Gastroesophageal sphincter (tissue), 3 donors: ENCODE measurements at regions not wholly inside any gene's neighbourhood (a gene's known extent, or its start where the extent isn't known, plus 50 kb on each side); places are given as distances from the start of the nearest gene placed in this dataset.

ENCODE experiments used
- EP300 ChIP-seq: sonication (generic); formaldehyde crosslinking; IDR thresholded peaks from one replicate; pipeline ENCODE4 v1.6.1; 2017; ENCODE audit warnings: antibody characterized with exemption, mild to moderate bottlenecking
- POLR2A ChIP-seq, 2 donors: fragments of 450-650 bp; IDR thresholded peaks; one replicate each; pipeline ENCODE4 v1.6.1; 2017; ENCODE audit warnings: antibody characterized with exemption in 2 of 2, mild to moderate bottlenecking in 2 of 2, moderate library complexity in 1 of 2
- TF ChIP-seq, protein P1 (sequence below), 4 experiments: fragments of 200-600 bp in 2 of 4; fragments of 450-650 bp in 2 of 4; sonication (generic) in 1 of 4; IDR thresholded peaks; one replicate each; pipeline ENCODE4 v1.5.1; 2017 to 2019; ENCODE audit warnings: antibody characterized with exemption in 4 of 4, mild to moderate bottlenecking in 2 of 4, moderate library complexity in 2 of 4

DNA sequence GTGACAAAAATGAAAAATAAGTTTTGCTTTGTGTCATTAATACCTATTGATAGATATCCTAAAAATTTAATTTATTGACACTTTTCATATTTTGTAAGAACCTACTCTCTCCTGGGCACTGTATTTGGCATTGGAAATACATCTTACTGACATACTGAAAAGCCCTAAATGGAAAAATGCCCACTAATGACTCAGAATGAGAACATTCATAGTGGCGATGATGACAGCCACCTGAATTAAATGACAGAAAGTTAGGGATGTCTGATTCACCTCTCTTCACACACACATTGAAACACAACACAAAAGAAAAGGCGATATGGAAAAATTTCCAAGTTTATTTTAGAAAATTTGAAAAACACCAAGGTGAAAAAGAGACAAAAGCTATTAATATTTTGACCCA lies 992.3 kb downstream of the STPG2 start:
- TF ChIP-seq, protein P1, sequence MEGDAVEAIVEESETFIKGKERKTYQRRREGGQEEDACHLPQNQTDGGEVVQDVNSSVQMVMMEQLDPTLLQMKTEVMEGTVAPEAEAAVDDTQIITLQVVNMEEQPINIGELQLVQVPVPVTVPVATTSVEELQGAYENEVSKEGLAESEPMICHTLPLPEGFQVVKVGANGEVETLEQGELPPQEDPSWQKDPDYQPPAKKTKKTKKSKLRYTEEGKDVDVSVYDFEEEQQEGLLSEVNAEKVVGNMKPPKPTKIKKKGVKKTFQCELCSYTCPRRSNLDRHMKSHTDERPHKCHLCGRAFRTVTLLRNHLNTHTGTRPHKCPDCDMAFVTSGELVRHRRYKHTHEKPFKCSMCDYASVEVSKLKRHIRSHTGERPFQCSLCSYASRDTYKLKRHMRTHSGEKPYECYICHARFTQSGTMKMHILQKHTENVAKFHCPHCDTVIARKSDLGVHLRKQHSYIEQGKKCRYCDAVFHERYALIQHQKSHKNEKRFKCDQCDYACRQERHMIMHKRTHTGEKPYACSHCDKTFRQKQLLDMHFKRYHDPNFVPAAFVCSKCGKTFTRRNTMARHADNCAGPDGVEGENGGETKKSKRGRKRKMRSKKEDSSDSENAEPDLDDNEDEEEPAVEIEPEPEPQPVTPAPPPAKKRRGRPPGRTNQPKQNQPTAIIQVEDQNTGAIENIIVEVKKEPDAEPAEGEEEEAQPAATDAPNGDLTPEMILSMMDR (IDR thresholded peaks at IDR 0.05) = no peak
- TF ChIP-seq EP300 (no peak), POLR2A (IDR thresholded peaks at IDR 0.05) (no peak)
